NCI-H2107 (cell line): ENCODE measurements at regions not wholly inside any gene's neighbourhood (a gene's known extent, or its start where the extent isn't known, plus 50 kb on each side); places are given as distances from the start of the nearest gene placed in this dataset.
A peak's percentile ranks its signal among the peaks of the same experiment; 100 is the strongest.
"Not testable (repeated sequence)": the region's sequence is repeated elsewhere in the genome, so short reads cannot be mapped to it uniquely, and the experiment has no call there.

Experiments
- DNase-seq: peaks from one replicate; lab custom pipeline; 2025; lab: John Stamatoyannopoulos, UW

GRCh38 chrX:74065831-74066390 lies 213.4 kb upstream of the XIST start:
- no peak for DNase-seq

GRCh38 chrX:74063426-74064155 lies 211.1 kb upstream of the XIST start:
- DNase-seq = no peak

DNA sequence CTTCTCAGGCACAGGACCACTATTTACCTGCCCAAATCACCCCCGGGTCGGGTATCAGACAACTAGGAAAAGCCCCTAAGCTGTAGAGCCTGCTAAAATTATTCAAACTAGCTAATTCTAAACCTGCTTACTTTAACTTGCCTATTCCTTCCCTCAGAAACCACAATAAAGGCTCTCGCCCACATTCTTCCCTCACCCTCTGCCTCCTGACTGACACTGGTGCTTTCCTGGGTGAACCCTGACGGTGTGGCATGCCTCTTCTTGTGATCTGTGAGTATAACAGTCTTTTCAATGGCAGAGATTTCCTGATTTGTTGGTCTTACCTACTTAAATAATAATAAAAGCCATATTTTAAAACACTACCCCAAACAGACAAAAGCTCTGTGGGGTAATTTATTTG lies 209.4 kb upstream of the XIST start:
- DNase-seq = no peak

- no peak for DNase-seq
Observed at GRCh38 chrX:74049126-74049525, 196.6 kb upstream of the XIST start.

DNA sequence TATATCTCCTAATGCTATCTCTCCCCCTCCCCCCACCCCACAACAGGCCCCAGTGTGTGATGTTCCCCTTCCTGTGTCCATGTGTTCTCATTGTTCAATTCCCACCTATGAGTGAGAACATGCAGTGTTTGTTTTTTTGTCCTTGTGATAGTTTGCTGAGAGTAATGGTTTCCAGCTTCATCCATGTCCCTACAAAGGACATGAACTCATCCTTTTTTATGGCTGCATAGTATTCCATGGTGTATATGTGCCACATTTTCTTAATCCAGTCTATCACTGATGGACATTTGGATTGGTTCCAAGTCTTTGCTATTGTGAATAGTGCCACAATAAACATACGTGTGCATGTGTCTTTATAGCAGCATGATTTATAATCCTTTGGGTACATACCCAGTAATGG lies 181.6 kb upstream of the XIST start:
- DNase-seq = not testable (repeated sequence)

GRCh38 chrX:74031527-74031926 lies 179.0 kb upstream of the XIST start:
- DNase-seq = not testable (repeated sequence)

GRCh38 chrX:74030766-74031165 lies 178.3 kb upstream of the XIST start:
- not testable (repeated sequence) for DNase-seq

- not testable (repeated sequence) for DNase-seq
Observed at GRCh38 chrX:74025145-74025544, 172.6 kb upstream of the XIST start.

GRCh38 chrX:74023203-74023602 lies 170.7 kb upstream of the XIST start:
- DNase-seq = no peak

DNA sequence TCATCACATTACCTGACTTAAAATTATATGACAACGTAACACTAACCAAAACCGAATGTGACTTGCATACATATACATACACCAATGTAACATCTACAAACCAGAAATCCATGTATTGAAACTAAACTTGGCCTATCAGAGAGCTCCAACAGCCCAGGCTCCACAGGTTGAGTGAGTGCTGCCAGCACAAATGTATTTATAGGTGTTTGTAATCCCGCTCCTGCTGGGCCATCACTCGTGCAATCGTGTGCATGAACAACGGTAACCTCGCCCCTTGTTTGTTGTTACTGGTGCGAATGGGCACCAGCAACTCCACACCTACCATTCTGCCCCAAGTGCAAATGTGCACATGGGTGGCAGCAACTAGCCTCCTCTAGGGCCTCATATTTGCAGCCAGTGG lies 165.7 kb upstream of the XIST start:
- no peak for DNase-seq

GRCh38 chrX:74015379-74016019 lies 163.0 kb upstream of the XIST start:
- DNase-seq = peak; percentile 45

- DNase-seq = no peak
Observed at GRCh38 chrX:74009041-74009440, 156.5 kb upstream of the XIST start.

DNA sequence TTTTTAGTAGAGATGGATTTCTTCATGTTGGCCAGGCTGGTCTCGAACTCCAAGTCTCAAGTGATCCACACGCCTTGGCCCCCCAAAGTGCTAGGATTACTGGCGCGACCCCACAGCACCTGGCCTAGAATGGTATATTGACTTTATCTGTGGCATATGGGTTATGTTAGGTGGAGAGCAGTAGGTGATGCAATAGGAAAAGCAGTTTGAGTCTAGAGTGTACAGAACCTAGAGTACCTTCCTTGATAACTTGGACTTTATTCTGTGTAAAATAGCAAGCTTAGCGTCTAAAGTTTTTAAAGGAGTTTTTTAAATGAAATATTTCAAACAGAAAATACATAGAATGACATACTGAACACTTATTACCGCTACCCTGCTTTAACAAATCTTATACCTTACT lies 139.5 kb upstream of the XIST start:
- DNase-seq = no peak

GRCh38 chrX:73987166-73987565 lies 134.7 kb upstream of the XIST start:
- no peak for DNase-seq

DNA sequence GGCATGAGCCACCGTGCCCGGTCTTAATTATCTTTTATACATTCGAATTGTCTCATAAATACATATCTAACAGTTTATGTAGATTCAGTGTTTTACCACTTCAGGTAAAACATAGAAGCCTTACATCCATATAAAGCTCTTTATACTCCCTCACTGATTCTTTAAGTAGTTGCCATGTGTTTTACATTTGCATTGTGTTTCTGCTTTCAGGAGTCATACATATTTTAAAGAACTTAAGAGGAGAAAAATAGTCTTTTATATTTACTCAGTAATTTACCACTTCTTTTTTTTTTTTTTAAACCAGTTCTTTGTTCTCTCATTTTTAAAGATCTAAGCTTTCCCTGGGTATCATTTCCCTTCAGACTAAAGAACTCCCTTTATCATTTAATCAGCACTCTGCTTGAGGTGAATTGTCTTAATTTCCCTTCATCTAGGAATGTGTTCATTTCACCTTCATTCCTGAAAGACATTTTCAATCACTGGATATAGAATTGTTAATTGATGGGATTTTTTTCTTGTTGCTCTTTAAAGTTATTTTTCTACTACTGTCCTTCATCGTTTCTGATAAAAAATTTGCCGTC lies 127.1 kb upstream of the XIST start:
- DNase-seq = no peak

DNA sequence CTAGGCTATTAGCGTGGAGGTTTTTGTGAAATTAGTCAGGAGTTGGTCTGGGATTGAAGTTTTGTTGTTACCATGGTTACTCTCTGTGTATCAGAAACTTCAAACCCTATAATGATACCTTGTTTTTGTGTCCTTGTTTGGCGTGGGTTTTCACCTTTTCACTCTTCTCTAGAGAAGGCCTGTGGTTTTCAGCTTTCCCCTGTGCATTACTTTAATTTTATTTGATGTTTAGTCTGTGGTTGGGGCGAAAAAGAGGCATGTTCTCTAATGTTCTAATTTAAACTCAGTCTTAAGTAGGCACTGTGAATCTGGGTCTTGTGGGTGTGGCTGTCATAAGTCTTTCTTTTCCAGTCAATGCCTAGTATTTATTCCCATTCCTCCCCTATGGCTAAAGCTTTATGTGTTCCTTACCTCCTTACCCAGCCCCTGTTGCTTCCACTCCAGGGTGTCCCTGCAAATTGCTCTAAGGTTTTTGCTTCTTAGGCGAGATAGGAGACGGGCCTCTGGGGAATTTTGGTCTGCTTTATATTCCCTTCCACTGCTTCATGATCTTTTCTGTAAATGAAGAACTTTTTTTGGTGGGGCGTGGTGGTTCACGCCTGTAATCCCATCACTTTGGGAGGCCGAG lies 125.1 kb upstream of the XIST start:
- no peak for DNase-seq

GRCh38 chrX:73967461-73967860 lies 114.9 kb upstream of the XIST start:
- not testable (repeated sequence) for DNase-seq

DNA sequence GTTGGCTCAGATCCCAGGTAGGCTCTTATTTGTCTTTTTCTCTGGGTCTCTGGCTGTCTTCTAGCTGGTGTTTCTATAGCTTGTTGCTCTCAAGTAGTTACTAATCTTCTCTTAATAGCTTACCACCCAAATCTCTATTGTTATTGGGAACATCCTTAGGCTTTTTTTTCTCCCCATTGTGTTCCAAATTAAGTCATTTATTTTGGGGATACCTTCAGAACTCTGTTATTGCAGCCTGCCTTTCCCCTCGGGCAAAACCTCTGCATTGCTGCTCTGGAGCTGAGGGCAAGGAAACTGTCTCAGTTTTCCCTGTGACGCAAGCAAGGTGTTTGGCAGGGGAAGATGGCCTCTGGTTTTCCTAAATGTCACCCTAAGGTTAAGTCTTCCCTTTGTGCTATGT lies 113.3 kb upstream of the XIST start:
- DNase-seq = no peak

GRCh38 chrX:73964579-73964978 lies 112.1 kb upstream of the XIST start:
- no peak for DNase-seq

- no peak for DNase-seq
Observed at GRCh38 chrX:73963682-73964081, 111.2 kb upstream of the XIST start.

DNA sequence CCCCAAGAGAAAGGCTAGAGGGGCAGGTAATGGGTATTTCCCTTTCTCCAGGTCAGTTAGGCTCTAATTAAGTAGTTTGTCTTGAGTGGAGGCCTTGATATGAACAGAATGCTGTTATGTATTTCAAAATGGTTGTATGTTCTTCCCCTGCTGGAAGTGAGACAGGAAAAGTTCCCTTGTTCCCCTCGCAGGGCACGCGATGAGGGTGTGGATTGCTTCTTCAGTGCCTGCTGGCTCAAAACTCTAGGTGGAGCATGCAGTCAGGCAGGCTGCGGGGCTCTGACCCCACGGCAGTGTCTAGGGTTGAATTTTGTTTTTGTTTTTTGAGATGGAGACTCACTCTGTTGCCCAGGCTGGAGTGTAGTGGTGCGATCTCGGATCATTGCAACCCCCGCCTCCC lies 110.4 kb upstream of the XIST start:
- no peak for DNase-seq

GRCh38 chrX:73961867-73962266 lies 109.4 kb upstream of the XIST start:
- not testable (repeated sequence) for DNase-seq

DNA sequence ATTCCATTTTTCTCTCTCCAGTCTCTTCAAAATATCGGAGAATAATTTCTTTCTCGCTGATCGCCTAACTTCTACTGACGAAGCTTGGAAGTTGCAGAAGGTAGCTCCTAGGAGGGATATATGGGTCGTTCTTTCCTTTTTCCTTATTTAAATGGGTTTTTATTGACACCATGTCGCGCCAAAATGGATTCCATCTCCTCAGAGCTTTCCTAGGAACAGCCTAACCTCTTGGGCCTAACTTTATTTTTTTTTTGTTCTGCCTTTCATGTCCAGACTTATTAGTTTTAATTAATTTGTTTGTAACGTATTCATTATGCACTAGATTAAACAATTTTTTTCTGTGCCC lies 92.0 kb upstream of the XIST start:
- DNase-seq = no peak
